K562 (cell line): ENCODE measurements at regions not wholly inside any gene's neighbourhood (a gene's known extent, or its start where the extent isn't known, plus 50 kb on each side); places are given as distances from the start of the nearest gene placed in this dataset.

Source experiments
- ATAC-seq: fragments of 200-7000 bp; cut with Tn5 transposase; 3 replicates; pipeline ENCODE4 v1.9.1; 2020; ENCODE audit warnings: moderate library complexity
- BruUV-seq: library from RNA; stranded (reverse); fragments of 400-500 nt; replicated peaks from 2 replicates; lab custom pipeline; 2021; lab: Mats Ljungman, UMichigan
- CTCF ChIA-PET: fragments of 300-600 bp; formaldehyde crosslinking; extraction: SDS; loops from one replicate; lab custom pipeline; 2021; ENCODE audit warnings: low intra/inter-chr PET ratio; lab: Yijun Ruan, JAX
- POLR2A ChIA-PET: fragments of 300-600, 350-650 bp; sonication (Branson Sonifier 250); formaldehyde crosslinking; extraction: SDS; loops from one replicate; lab custom pipeline; 2021; ENCODE audit warnings: antibody characterized with exemption, inconsistent platforms; lab: Yijun Ruan, JAX
- DNase-seq, 4 experiments: peaks; one replicate each; pipeline versions ENCODE4 v3.0.0 to v3.0.0-alpha.2; 2011 to 2018; ENCODE audit warnings: low spot score in 3 of 4, mixed read lengths in 3 of 4; ENCODE audit errors: extremely low read depth in 1 of 4
- FAIRE-seq: peaks from 2 replicates; lab custom pipeline; 2011; peaks lifted over from hg19 to GRCh38; lab: Jason Lieb, UNC
- H2AFZ ChIP-seq: 2 replicates; pipeline ENCODE4 v1.6.0; 2011; ENCODE audit warnings: low read depth, low read length, control low read depth, inconsistent platforms
- H3K27ac ChIP-seq: fragments of 200-600 bp; 3 replicates; pipeline ENCODE4 v1.8.0; 2011; ENCODE audit warnings: low read depth, mild to moderate bottlenecking, control low read depth, inconsistent platforms, low read length, moderate library complexity, mixed read lengths; ENCODE audit errors: extremely low read depth
- H3K27me3 ChIP-seq, 2 experiments: fragments of 300-600 bp in 1 of 2; 2 replicates in 1 of 2; 3 replicates in 1 of 2; pipeline versions ENCODE4 v1.6.0 to v1.8.0; 2011; ENCODE audit warnings: inconsistent platforms in 2 of 2, low read length in 2 of 2, mild to moderate bottlenecking in 1 of 2, mixed read lengths in 1 of 2, moderate library complexity in 1 of 2; ENCODE audit not compliant: control insufficient read depth in 2 of 2, insufficient read depth in 2 of 2
- H3K36me3 ChIP-seq: fragments of 300-600 bp; 3 replicates; pipeline ENCODE4 v1.8.0; 2011; ENCODE audit warnings: mild to moderate bottlenecking, low read length, inconsistent platforms; ENCODE audit not compliant: control insufficient read depth, insufficient read depth
- H3K4me1 ChIP-seq, 2 experiments: fragments of 200-600 bp in 1 of 2; replicated peaks in 1 of 2; 2 replicates in 1 of 2; 3 replicates in 1 of 2; pipeline versions ENCODE4 v1.5.1 to v1.8.0; 2011; ENCODE audit warnings: inconsistent platforms in 2 of 2, low read length in 2 of 2, mild to moderate bottlenecking in 1 of 2, mixed read lengths in 1 of 2, moderate library complexity in 1 of 2; ENCODE audit not compliant: control insufficient read depth in 2 of 2, insufficient read depth in 2 of 2
- H3K4me2 ChIP-seq: 2 replicates; pipeline ENCODE4 v1.6.1; 2011; ENCODE audit warnings: low read length, control low read depth, inconsistent platforms, mixed read lengths; ENCODE audit not compliant: insufficient read depth
- H3K4me3 ChIP-seq: fragments of 200-600 bp; sonication (generic), shearing (Covaris generic); 2 replicates; pipeline ENCODE4 v1.5.1; 2016; ENCODE audit warnings: control low read depth, inconsistent platforms
- H3K79me2 ChIP-seq: fragments of 200-600 bp; 3 replicates; pipeline ENCODE4 v1.8.0; 2011; ENCODE audit warnings: low read length, inconsistent platforms; ENCODE audit not compliant: control insufficient read depth, insufficient read depth
- H3K9ac ChIP-seq, 2 experiments: 2 replicates each; pipeline versions ENCODE4 v1.6.0 to v1.6.1; 2011; ENCODE audit warnings: low read depth in 2 of 2, low read length in 2 of 2, control low read depth in 1 of 2, inconsistent platforms in 1 of 2, mild to moderate bottlenecking in 1 of 2, mixed read lengths in 1 of 2; ENCODE audit not compliant: insufficient read depth in 1 of 2
- H3K9me1 ChIP-seq: one replicate; pipeline ENCODE4 v1.6.0; 2011; ENCODE audit warnings: inconsistent platforms, mild to moderate bottlenecking, low read length, moderate library complexity; ENCODE audit not compliant: control insufficient read depth, insufficient read depth
- H3K9me3 ChIP-seq: replicated peaks from 2 replicates; pipeline ENCODE4 v1.5.1; 2011; ENCODE audit warnings: low read depth, low read length, inconsistent platforms; ENCODE audit not compliant: control insufficient read depth, insufficient read depth
- H4K20me1 ChIP-seq: replicated peaks from 2 replicates; pipeline ENCODE4 v1.6.1; 2011; ENCODE audit warnings: low read length, inconsistent platforms, mixed read lengths; ENCODE audit not compliant: control insufficient read depth, insufficient read depth
- ARID1B ChIP-seq: fragments of 450-650 bp; IDR thresholded peaks from 2 replicates; pipeline ENCODE4 v1.6.1; 2016; ENCODE audit warnings: antibody characterized with exemption, mild to moderate bottlenecking, inconsistent platforms
- FOXP1 ChIP-seq: sonication (generic); formaldehyde crosslinking; IDR thresholded peaks from 2 replicates; pipeline ENCODE4 v1.8.0; 2022; ENCODE audit warnings: mild to moderate bottlenecking, missing genetic modification reagents
- MGA ChIP-seq: fragments of 450-650 bp; IDR thresholded peaks from 2 replicates; pipeline ENCODE4 v1.6.1; 2016; ENCODE audit warnings: mild to moderate bottlenecking, moderate library complexity
- SP1 ChIP-seq: sonication (generic); formaldehyde crosslinking; IDR thresholded peaks from 2 replicates; pipeline ENCODE4 v1.8.1; 2022; ENCODE audit warnings: mild to moderate bottlenecking, missing genetic modification reagents
- TBL1XR1 ChIP-seq, 2 experiments: IDR thresholded peaks; 2 replicates each; pipeline ENCODE4 v1.6.1; 2012; ENCODE audit warnings: improper control_type of control experiment in 2 of 2, low read length in 2 of 2, mild to moderate bottlenecking in 1 of 2
- ZNF174 ChIP-seq: fragments of 250-450 bp; sonication (Bioruptor Pico); IDR thresholded peaks from 2 replicates; pipeline ENCODE4 v1.4.0; 2020; ENCODE audit warnings: mild to moderate bottlenecking
- WGBS: fragments of 100-300 bp; shearing (Covaris generic); methylation state at CpG from one replicate; pipeline ENCODE4 v1.1.6; 2016; ENCODE audit warnings: low coverage, mixed read lengths; ENCODE audit not compliant: insufficient coverage; ENCODE audit errors: missing lambda C conversion rate; 5-methylcytosine and 5-hydroxymethylcytosine counted together
- in situ Hi-C: fragments of 300-500 bp; cut with MboI; formaldehyde crosslinking; loops from 4 replicates; pipeline ENCODE4 v1.15.0; 2018; ENCODE audit warnings: inconsistent platforms, mixed read lengths
- intact Hi-C: fragments of 100-400 bp; cut with micrococcal nuclease; formaldehyde crosslinking; loops from 2 replicates; pipeline ENCODE4 v1.14.2; 2022
- TF ChIP-seq, protein P1 (sequence below): fragments of 450-650 bp; conservative IDR thresholded peaks from 2 replicates; pipeline ENCODE4 v1.6.1; 2016; ENCODE audit warnings: missing genetic modification characterization, low read depth, mild to moderate bottlenecking, control low read depth, missing compliant biosample characterization

- TF ChIP-seq, protein P1, sequence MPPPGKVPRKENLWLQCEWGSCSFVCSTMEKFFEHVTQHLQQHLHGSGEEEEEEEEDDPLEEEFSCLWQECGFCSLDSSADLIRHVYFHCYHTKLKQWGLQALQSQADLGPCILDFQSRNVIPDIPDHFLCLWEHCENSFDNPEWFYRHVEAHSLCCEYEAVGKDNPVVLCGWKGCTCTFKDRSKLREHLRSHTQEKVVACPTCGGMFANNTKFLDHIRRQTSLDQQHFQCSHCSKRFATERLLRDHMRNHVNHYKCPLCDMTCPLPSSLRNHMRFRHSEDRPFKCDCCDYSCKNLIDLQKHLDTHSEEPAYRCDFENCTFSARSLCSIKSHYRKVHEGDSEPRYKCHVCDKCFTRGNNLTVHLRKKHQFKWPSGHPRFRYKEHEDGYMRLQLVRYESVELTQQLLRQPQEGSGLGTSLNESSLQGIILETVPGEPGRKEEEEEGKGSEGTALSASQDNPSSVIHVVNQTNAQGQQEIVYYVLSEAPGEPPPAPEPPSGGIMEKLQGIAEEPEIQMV (tag) = no peak
- no peak for TF ChIP-seq SP1
Measured at GRCh38 chr2:74749432-74749831, 84.5 kb upstream of the HK2 start (continued).

DNA sequence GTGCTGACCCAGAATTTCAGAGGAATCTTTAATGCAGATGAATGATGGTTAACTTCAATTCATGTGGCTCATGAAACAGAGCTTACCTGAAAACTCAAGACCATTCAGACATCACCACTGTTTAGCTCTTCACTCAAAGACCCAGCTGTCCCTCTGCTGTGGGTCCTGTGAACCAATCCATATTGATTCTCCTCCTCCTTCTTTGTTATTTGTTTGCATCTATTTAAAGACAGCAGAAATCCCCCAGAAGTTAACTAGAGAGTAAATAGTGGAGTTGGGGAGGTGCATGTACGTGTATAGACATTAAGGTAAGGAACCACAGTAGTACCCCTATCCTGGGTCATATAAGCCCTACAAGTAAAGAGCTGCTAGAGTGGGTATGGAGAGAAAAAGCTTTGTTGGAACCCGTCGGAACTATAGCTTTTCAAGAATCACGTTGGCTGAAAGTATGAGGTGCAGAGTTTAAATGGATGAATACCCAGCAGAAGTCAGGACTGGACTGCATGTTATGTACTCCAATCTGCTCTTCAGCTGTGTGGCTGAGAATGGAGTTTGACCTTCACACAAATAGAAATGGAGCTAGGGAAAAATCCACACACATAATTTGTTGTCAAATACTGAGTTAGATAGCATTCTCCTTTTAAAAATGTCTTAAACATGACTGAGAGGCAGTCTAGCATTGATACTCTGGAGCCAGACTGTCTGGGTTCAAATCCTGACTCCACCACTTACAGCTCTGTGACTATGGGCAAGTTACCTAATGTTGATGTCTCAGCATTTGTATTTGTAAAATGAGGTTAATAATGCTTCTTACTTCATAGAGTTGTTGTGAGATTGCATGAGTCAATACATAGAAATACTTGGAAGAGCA lies 81.7 kb upstream of the HK2 start:
- no peaks in the 10 kb centered on the region for H3K9me1 ChIP-seq
- no peaks in the 10 kb centered on the region for H3K79me2 ChIP-seq
- H3K27ac ChIP-seq = no peak overlapping the region
- no peak overlapping the region for H3K9ac ChIP-seq
- no peaks in the 10 kb centered on the region for H4K20me1 ChIP-seq
- no peak overlapping the region for H3K4me2 ChIP-seq
- no peak overlapping the region for H2AFZ ChIP-seq
- ATAC-seq (no peak), DNase-seq (no peak), FAIRE-seq (no peak)
- H3K4me1 ChIP-seq = no peaks in the 10 kb centered on the region
- 0% methylated on average over 4 of the region's 4 CpGs for WGBS
- no peak overlapping the region for H3K4me3 ChIP-seq
- intact Hi-C loops (no loop called here), in situ Hi-C loops (no loop called here)
- H3K9me3 ChIP-seq = no peaks in the 10 kb centered on the region
- BruUV-seq = no TSS peak
- ChIA-PET CTCF (no interaction called here), POLR2A (interaction anchor here (1.3 kb wide), 1 partner anchor 11 kb away, joined by 5 read pairs; no protein-coding TSS in a partner anchor)
- H3K27me3 ChIP-seq = peaks cover 15 to 20% of the 10 kb centered on the region in 2 experiments; a peak in 4 of 5 replicates
- H3K36me3 ChIP-seq = no peaks in the 10 kb centered on the region
- TF ChIP-seq FOXP1 = no peak
- no peak for TF ChIP-seq ARID1B
- TF ChIP-seq MGA = no peak
- no peak for TF ChIP-seq TBL1XR1 (IDR thresholded peaks at IDR 0.05; ENCODE audit: low read length in 2 of 2)
- no peak for TF ChIP-seq ZNF174 (CRISPR knock-in tag)
